Stimulated activated CD4-positive, alpha-beta T cell treated with anti-CD3 and anti-CD28 coated beads, Interleukin-4, amount 100 ng/mL, for 1 hour (primary cell): ENCODE measurements at regions not wholly inside any gene's neighbourhood (a gene's known extent, or its start where the extent isn't known, plus 50 kb on each side); places are given as distances from the start of the nearest gene placed in this dataset.
"Not testable (repeated sequence)": the region's sequence is repeated elsewhere in the genome, so short reads cannot be mapped to it uniquely, and the experiment has no call there.

ENCODE experiments used
- DNase-seq: peaks from one replicate; pipeline ENCODE4 v3.0.0-alpha.2; 2020

- no peak for DNase-seq
Observed at GRCh38 chr1:88327391-88328267, 356.4 kb upstream of the PKN2 start.

GRCh38 chr1:88330201-88330600, 353.9 kb upstream of the PKN2 start:
- no peak for DNase-seq

GRCh38 chr1:88333086-88333695, 350.9 kb upstream of the PKN2 start:
- DNase-seq: no peak

GRCh38 chr1:88341447-88341846, 342.6 kb upstream of the PKN2 start:
- no peak for DNase-seq

- not testable (repeated sequence) for DNase-seq
Observed at GRCh38 chr1:88342081-88342480, 342.0 kb upstream of the PKN2 start.

- no peak for DNase-seq
Observed at GRCh38 chr1:88350648-88351047, 333.4 kb upstream of the PKN2 start.

- DNase-seq: no peak
Observed at GRCh38 chr1:88351960-88352359, 332.1 kb upstream of the PKN2 start.

- DNase-seq: no peak
Observed at GRCh38 chr1:88354256-88354655, 329.8 kb upstream of the PKN2 start.

GRCh38 chr1:88357729-88358128, 326.3 kb upstream of the PKN2 start:
- no peak for DNase-seq

- DNase-seq: no peak
Observed at GRCh38 chr1:88371436-88372023, 312.5 kb upstream of the PKN2 start.

- no peak for DNase-seq
Observed at GRCh38 chr1:88375977-88376376, 308.1 kb upstream of the PKN2 start.

- DNase-seq: no peak
Observed at GRCh38 chr1:88376421-88376820, 307.7 kb upstream of the PKN2 start.

GRCh38 chr1:88378560-88378959, 305.5 kb upstream of the PKN2 start:
- no peak for DNase-seq

GRCh38 chr1:88394958-88395357, 289.1 kb upstream of the PKN2 start:
- DNase-seq: no peak

- no peak for DNase-seq
Observed at GRCh38 chr1:88398338-88398737, 285.7 kb upstream of the PKN2 start.

- no peak for DNase-seq
Observed at GRCh38 chr1:88399690-88400089, 284.4 kb upstream of the PKN2 start.

GRCh38 chr1:88401313-88401712, 282.8 kb upstream of the PKN2 start:
- DNase-seq: no peak

GRCh38 chr1:88404582-88404981, 279.5 kb upstream of the PKN2 start:
- no peak for DNase-seq

GRCh38 chr1:88407248-88407647, 276.8 kb upstream of the PKN2 start:
- no peak for DNase-seq

- no peak for DNase-seq
Observed at GRCh38 chr1:88421997-88422396, 262.1 kb upstream of the PKN2 start.

- no peak for DNase-seq
Observed at GRCh38 chr1:88433556-88433955, 250.5 kb upstream of the PKN2 start.

GRCh38 chr1:88434836-88435235, 249.2 kb upstream of the PKN2 start:
- DNase-seq: no peak

- no peak for DNase-seq
Observed at GRCh38 chr1:88441022-88441421, 243.1 kb upstream of the PKN2 start.

- DNase-seq: no peak
Observed at GRCh38 chr1:88451856-88452255, 232.2 kb upstream of the PKN2 start.
